ENCODE measurements at regions not wholly inside any gene's neighbourhood (a gene's known extent, or its start where the extent isn't known, plus 50 kb on each side); places are given as distances from the start of the nearest gene placed in this dataset.

DNA sequence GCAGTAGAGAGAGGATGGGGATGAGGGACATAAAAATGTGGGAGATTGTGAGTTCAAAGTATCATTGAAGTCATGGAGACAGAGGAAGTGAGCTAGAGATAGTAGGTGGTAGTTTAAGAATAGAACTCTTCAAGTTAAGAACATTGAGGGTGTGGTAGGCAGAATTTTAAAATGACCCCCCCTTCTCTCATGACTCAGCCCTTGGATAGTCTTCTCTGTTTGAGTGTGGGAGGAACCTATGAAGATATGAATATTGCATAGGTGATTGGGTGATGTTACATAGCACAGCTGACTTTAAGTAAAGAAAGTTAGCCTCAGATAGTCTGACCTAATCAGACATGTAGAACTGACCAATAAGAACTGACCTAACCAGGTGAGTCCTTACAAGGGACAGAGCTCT is 418.6 kb downstream of the FOXO1 start:
- Histone ChIP-seq H3K27me3 (ENCODE audit: control insufficient read depth in 2 of 2, insufficient read depth in 2 of 2, low read length in 2 of 2) (no peaks in the 10 kb centered on the region), H3K4me3 (replicated peaks in 1 of 3; ENCODE audit: low read depth in 2 of 3, low read length in 3 of 3) (no peak overlapping the region), H3K4me1 (ENCODE audit: control insufficient read depth in 1 of 2, insufficient read depth in 2 of 2, low read length in 2 of 2) (no peaks in the 10 kb centered on the region), H3K9me3 (replicated peaks in 1 of 2; ENCODE audit: control insufficient read depth in 1 of 2, insufficient read depth in 1 of 2, low read length in 2 of 2) (no peaks in the 10 kb centered on the region), H3K27ac (ENCODE audit: low read depth in 1 of 2, low read length in 2 of 2) (no peak overlapping the region), H3K4me2 (replicated peaks; ENCODE audit: extremely low read depth, low read length, poor library complexity, severe bottlenecking) (no peak overlapping the region), H3K9ac (ENCODE audit: insufficient read depth, low read length, poor library complexity, severe bottlenecking) (no peak overlapping the region), H2AFZ (ENCODE audit: insufficient read depth, low read depth, low read length, poor library complexity, severe bottlenecking) (no peak overlapping the region), H3K79me2 (ENCODE audit: insufficient read depth, low read length) (no peaks in the 10 kb centered on the region), H4K20me1 (ENCODE audit: insufficient read depth, low read length) (no peaks in the 10 kb centered on the region), H3K36me3 (replicated peaks in 1 of 2; ENCODE audit: control insufficient read depth in 1 of 2, insufficient read depth in 2 of 2, low read length in 2 of 2) (no peaks in the 10 kb centered on the region)
- Mint-ChIP-seq H3K36me3 (no peaks in the 10 kb centered on the region), H3K4me3 (no peak overlapping the region), H3K27me3 (ENCODE audit: low read depth in 3 of 3) (peaks cover 0 to 4% (median 2%) of the 10 kb centered on the region in 3 donors), H3K9me3 (peaks cover 2 to 12% (median 5%) of the 10 kb centered on the region in 7 donors), H3K27ac (no peak overlapping the region), H3K4me1 (peaks cover 4% of the 10 kb centered on the region)
- intact Hi-C loops (cut with micrococcal nuclease) = no loop called here
- DNase-seq = no peak
- no peak for TF ChIP-seq CTCF (IDR thresholded peaks at IDR 0.05)

DNA sequence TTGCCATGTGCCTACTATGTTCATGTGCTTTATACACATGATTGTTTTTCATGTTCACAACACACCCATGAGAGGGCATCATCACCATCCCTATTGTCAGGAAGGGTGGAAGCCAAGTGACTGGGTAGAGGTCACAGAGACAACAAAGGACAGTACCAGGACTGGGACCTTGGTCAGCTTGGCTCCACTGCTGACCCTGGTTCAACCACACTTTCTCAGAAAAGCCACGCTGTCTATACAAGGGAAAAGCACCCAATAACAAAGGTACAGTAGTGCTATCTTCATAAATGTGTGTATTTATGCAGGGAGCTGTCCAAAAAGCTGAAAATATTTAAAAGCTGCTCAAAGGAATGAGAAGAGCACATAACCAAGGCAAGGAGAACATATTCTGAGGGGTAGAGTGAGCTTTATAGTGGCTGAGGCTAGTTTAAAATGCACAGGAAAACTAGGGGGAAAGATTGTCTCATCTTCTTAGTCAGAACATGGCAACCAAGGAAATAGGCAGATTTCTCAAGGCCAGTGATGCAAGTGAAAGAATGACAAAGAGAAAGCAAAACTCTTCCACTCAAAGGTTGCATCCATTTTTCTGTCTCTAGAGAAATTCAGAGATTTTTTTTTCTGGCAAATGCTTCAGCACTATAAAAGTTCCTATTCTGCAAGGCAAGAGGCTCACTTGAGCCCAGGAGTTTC is 415.0 kb downstream of the FOXO1 start:
- H3K4me2 ChIP-seq (replicated peaks; ENCODE audit: extremely low read depth, low read length, poor library complexity, severe bottlenecking) = no peak overlapping the region
- Mint-ChIP-seq H3K4me3 (no peak overlapping the region), H3K27me3 (ENCODE audit: low read depth in 3 of 3) (peaks cover 0 to 2% (median 0%) of the 10 kb centered on the region in 3 donors), H3K36me3 (no peaks in the 10 kb centered on the region), H3K4me1 (peaks cover 4% of the 10 kb centered on the region), H3K9me3 (peaks cover 2 to 12% (median 3%) of the 10 kb centered on the region in 7 donors), H3K27ac (no peak overlapping the region)
- no CpG with 5 or more reads among the region's 1 CpG for WGBS (ENCODE audit: insufficient coverage)
- no peak overlapping the region for H2AFZ ChIP-seq (ENCODE audit: insufficient read depth, low read depth, low read length, poor library complexity, severe bottlenecking)
- intact Hi-C loops (cut with micrococcal nuclease) = no loop called here
- H3K4me1 ChIP-seq (ENCODE audit: control insufficient read depth in 1 of 2, insufficient read depth in 2 of 2, low read length in 2 of 2) = no peaks in the 10 kb centered on the region
- no peaks in the 10 kb centered on the region for H3K79me2 ChIP-seq (ENCODE audit: insufficient read depth, low read length)
- no peak overlapping the region for H3K9ac ChIP-seq (ENCODE audit: insufficient read depth, low read length, poor library complexity, severe bottlenecking)
- H3K27me3 ChIP-seq (ENCODE audit: control insufficient read depth in 2 of 2, insufficient read depth in 2 of 2, low read length in 2 of 2) = no peaks in the 10 kb centered on the region
- no peak overlapping the region for H3K27ac ChIP-seq (ENCODE audit: low read depth in 1 of 2, low read length in 2 of 2)
- no peaks in the 10 kb centered on the region for H3K36me3 ChIP-seq (replicated peaks in 1 of 2; ENCODE audit: control insufficient read depth in 1 of 2, insufficient read depth in 2 of 2, low read length in 2 of 2)
- no peak overlapping the region for H3K4me3 ChIP-seq (replicated peaks in 1 of 3; ENCODE audit: low read depth in 2 of 3, low read length in 3 of 3)
- H3K9me3 ChIP-seq (replicated peaks in 1 of 2; ENCODE audit: control insufficient read depth in 1 of 2, insufficient read depth in 1 of 2, low read length in 2 of 2) = no peaks in the 10 kb centered on the region
- DNase-seq = peak in 1 of 3 donors; percentile 7
- TF ChIP-seq CTCF (IDR thresholded peaks at IDR 0.05) = no peak
- H4K20me1 ChIP-seq (ENCODE audit: insufficient read depth, low read length) = no peaks in the 10 kb centered on the region
